HL-60 (cell line): ENCODE measurements at regions not wholly inside any gene's neighbourhood (a gene's known extent, or its start where the extent isn't known, plus 50 kb on each side); places are given as distances from the start of the nearest gene placed in this dataset.
"Not testable (repeated sequence)": the region's sequence is repeated elsewhere in the genome, so short reads cannot be mapped to it uniquely, and the experiment has no call there.

Experiments
- DNase-seq, 2 experiments: peaks; one replicate each; pipeline ENCODE4 v3.0.0-alpha.2; 2010 to 2020; ENCODE audit warnings: low read depth in 1 of 2, low spot score in 1 of 2
- H3K27ac ChIP-seq: fragments of 250-450 bp; sonication (Bioruptor Pico); replicated peaks from 2 replicates; pipeline ENCODE4 v1.5.1; 2020; ENCODE audit warnings: mild to moderate bottlenecking, moderate library complexity
- H3K27me3 ChIP-seq: fragments of 250-450 bp; sonication (Bioruptor Pico); 2 replicates; pipeline ENCODE4 v1.5.1; 2021; ENCODE audit warnings: mild to moderate bottlenecking, moderate library complexity; ENCODE audit not compliant: insufficient read depth, poor library complexity, severe bottlenecking
- H3K4me3 ChIP-seq: replicated peaks from 2 replicates; pipeline ENCODE4 v1.5.1; 2011; ENCODE audit warnings: mild to moderate bottlenecking, control low read depth, low read length; ENCODE audit not compliant: insufficient read depth
- GABPA ChIP-seq: IDR thresholded peaks from 2 replicates; pipeline ENCODE4 v1.6.1; 2012; ENCODE audit warnings: low read depth
- POLR2AphosphoS5 ChIP-seq: IDR thresholded peaks from 2 replicates; pipeline ENCODE4 v1.6.1; 2012; ENCODE audit warnings: low read depth
- SPI1 ChIP-seq: IDR thresholded peaks from 2 replicates; pipeline ENCODE4 v1.6.1; 2012; ENCODE audit warnings: low read depth, mild to moderate bottlenecking, borderline replicate concordance
- TF ChIP-seq, protein P1 (sequence below): IDR thresholded peaks from one replicate; pipeline ENCODE4 v1.5.1; 2011; ENCODE audit warnings: low read length, control low read depth, inconsistent platforms; ENCODE audit not compliant: insufficient read depth
- TF ChIP-seq, protein P2 (sequence below): IDR thresholded peaks from 2 replicates; pipeline ENCODE4 v1.6.1; 2012; ENCODE audit warnings: low read depth; ENCODE audit not compliant: insufficient replicate concordance

DNA sequence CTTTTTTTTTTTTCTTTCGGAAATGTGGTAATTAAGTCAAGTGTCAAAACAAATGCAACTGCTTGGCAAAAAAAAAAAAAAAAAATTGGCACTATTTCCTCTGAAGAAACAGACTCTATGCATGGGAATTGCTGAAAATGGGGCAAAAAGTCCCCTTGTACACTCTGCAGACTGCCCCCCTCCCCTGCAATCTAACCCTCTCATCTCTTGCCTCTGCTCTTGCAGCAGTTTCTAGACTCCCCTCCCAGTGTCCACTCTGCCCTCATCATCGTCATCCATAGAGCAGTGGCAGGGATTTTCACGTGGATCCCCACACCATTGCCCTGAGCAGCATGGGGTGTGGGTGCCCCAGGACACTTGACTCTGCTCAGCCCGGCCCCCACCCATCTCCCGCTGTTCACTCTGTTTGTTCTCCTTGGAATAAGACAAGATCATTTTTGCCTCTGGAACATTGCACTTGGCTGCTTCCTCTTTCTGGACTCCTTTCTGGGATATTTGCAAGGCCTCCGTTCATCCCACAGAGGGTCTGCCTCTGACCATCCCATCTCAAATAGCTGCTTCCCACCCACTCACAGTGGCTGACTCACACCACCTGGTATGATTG, 213.9 kb downstream of the ACKR3 start:
- Histone ChIP-seq H3K27ac (no peak overlapping the region), H3K4me3 (no peak overlapping the region), H3K27me3 (no peaks in the 10 kb centered on the region)
- DNase-seq, result no peak
- TF ChIP-seq SPI1, result no peak

DNA sequence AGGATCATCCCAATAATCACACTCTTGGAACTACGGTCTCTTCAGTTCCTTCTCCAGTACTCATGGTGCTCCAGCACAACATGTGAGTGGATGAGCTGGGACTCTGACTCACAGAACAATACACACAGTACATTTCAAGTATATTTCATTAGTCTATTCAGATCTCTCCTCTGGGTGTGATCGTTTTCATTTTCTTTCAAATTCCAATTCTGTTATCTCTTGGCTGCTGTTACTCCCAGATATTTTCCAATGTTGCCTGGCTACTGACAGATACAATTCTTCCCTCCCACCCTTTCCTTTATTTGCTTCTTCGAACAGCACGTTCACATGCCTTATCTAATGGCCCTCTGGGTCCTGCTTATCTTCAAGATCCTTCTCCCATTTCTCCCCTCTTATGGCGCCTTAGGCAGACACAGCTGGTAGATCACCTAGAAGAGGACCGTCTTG, 216.0 kb downstream of the ACKR3 start:
- DNase-seq, result no peak
- no peaks in the 10 kb centered on the region for H3K27me3 ChIP-seq
- H3K27ac ChIP-seq, result no peak overlapping the region
- TF ChIP-seq, protein P1, sequence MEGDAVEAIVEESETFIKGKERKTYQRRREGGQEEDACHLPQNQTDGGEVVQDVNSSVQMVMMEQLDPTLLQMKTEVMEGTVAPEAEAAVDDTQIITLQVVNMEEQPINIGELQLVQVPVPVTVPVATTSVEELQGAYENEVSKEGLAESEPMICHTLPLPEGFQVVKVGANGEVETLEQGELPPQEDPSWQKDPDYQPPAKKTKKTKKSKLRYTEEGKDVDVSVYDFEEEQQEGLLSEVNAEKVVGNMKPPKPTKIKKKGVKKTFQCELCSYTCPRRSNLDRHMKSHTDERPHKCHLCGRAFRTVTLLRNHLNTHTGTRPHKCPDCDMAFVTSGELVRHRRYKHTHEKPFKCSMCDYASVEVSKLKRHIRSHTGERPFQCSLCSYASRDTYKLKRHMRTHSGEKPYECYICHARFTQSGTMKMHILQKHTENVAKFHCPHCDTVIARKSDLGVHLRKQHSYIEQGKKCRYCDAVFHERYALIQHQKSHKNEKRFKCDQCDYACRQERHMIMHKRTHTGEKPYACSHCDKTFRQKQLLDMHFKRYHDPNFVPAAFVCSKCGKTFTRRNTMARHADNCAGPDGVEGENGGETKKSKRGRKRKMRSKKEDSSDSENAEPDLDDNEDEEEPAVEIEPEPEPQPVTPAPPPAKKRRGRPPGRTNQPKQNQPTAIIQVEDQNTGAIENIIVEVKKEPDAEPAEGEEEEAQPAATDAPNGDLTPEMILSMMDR, result no peak
- TF ChIP-seq, protein P2, sequence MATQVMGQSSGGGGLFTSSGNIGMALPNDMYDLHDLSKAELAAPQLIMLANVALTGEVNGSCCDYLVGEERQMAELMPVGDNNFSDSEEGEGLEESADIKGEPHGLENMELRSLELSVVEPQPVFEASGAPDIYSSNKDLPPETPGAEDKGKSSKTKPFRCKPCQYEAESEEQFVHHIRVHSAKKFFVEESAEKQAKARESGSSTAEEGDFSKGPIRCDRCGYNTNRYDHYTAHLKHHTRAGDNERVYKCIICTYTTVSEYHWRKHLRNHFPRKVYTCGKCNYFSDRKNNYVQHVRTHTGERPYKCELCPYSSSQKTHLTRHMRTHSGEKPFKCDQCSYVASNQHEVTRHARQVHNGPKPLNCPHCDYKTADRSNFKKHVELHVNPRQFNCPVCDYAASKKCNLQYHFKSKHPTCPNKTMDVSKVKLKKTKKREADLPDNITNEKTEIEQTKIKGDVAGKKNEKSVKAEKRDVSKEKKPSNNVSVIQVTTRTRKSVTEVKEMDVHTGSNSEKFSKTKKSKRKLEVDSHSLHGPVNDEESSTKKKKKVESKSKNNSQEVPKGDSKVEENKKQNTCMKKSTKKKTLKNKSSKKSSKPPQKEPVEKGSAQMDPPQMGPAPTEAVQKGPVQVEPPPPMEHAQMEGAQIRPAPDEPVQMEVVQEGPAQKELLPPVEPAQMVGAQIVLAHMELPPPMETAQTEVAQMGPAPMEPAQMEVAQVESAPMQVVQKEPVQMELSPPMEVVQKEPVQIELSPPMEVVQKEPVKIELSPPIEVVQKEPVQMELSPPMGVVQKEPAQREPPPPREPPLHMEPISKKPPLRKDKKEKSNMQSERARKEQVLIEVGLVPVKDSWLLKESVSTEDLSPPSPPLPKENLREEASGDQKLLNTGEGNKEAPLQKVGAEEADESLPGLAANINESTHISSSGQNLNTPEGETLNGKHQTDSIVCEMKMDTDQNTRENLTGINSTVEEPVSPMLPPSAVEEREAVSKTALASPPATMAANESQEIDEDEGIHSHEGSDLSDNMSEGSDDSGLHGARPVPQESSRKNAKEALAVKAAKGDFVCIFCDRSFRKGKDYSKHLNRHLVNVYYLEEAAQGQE, result no peak
- no peak for TF ChIP-seq SPI1
- no peak for TF ChIP-seq POLR2AphosphoS5
- no peak for TF ChIP-seq GABPA
- no peak overlapping the region for H3K4me3 ChIP-seq

DNA sequence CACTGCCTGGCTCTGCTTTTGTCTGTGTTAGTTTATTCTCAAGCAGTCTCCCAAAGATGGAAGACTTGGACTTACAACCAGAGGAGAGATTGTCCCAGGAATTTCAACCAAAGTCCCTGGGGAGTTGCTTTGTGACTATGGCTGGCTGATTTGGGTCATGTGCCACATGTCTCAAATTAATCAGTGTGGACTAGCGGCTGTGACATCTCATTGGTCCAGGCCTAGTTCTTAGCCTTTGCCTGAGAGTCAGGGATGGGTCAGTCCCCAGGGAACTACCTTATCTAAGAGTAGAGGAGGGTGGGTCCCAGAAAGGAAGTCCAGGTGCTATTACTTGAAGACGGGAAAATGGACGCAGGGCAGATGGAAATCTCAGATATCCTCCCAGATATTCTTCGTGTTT, 217.1 kb downstream of the ACKR3 start:
- no peak overlapping the region for H3K4me3 ChIP-seq
- H3K27me3 ChIP-seq, result no peaks in the 10 kb centered on the region
- no peak overlapping the region for H3K27ac ChIP-seq
- DNase-seq, result no peak
- TF ChIP-seq SPI1 (no peak), GABPA (no peak), POLR2AphosphoS5 (no peak)
- TF ChIP-seq, protein P1, result no peak
- TF ChIP-seq, protein P2, result no peak

DNA sequence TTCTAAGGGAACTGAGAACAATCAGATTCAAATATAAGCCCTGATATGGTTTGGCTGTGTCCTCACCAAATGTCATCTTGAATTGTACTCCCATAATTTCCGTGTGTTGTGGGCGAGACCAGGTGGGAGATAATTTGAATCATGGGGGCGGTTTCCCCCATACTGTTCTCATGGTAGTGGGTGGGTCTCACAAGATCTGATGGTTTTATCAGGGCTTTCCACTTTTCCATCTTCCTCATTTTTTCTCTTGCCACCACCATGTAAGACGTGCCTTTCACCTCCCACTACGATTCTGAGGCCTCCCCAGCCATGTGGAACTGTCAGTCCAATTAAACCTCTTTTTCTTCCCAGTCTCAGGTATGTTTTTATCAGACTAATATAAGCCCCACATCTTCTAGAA, 217.8 kb downstream of the ACKR3 start:
- not testable (repeated sequence) for DNase-seq, H3K27me3 ChIP-seq, H3K27ac ChIP-seq

DNA sequence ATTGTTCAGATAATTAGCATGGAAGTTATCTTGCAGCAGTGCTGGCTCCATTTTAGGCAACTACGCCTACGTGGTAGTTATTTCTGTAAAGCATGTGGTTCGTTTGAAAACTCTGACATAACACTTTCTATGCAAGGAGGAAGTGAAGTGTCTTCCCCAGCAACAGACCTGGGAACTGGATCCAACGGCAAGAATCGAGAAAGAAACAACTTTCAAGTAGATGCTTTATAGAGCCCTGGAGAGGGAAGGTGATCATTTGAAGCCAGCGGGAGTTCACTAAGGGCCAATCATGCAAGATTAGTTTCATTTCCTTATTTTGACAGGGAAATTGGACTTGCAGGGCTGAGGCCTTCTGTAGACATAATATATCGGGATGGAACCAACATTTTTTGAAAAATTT, 218.3 kb downstream of the ACKR3 start:
- peak; percentile 3 to 60 for DNase-seq
- TF ChIP-seq POLR2AphosphoS5, result no peak
- no peak for TF ChIP-seq GABPA
- peak; percentile 29; the same call in 1 of the 2 replicates for TF ChIP-seq SPI1
- TF ChIP-seq, protein P2, result no peak
- Histone ChIP-seq H3K4me3 (no peak overlapping the region), H3K27me3 (no peaks in the 10 kb centered on the region), H3K27ac (no peak overlapping the region)

More for the DNA sequence above, 217.8 kb downstream of the ACKR3 start:
- not testable (repeated sequence) for H3K4me3 ChIP-seq
